ENCODE measurements at regions not wholly inside any gene's neighbourhood (a gene's known extent, or its start where the extent isn't known, plus 50 kb on each side); places are given as distances from the start of the nearest gene placed in this dataset.
"Not testable (repeated sequence)": the region's sequence is repeated elsewhere in the genome, so short reads cannot be mapped to it uniquely, and the experiment has no call there.

DNA sequence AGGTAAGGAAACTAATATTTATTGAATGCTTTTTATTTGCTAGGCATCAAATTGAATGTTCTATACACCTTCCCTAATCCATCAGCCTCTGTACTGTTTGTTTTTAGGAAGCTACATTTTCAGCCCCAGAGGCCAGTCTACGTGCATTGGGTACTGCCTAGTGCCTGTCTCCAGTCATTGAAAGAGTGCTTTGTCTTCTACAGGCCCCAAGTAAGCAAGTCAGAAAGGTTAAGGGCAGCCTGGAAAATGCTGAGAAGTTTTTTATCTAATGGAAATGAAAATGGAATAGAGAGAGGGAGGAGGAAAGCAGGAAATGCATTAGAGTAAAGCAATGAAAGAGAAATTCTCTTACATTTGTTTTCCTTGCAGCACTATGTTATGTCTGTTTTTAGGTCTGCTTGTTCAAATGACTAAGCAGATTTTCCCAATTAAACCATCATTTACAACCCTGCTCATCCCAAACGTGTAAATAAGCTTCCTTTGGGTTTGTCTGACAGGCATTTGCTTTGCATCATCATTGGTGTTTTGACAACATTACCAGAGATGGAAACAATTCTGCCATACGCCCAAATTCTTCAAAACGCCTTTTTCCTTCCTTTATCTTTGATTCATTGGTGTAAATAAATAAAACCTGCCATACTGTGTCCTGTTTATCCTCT is 116.0 kb upstream of the GOT2 start:
- Mint-ChIP-seq H3K4me3 (no peak overlapping the region), H3K9me3 (no peaks in the 10 kb centered on the region), H3K27ac (no peak overlapping the region), H3K27me3 (peaks cover 3% of the 10 kb centered on the region), H3K36me3 (no peaks in the 10 kb centered on the region), H3K4me1 (peaks cover 2% of the 10 kb centered on the region)
- DNase-seq, result no peak

GRCh38 chr16:58848662-58849002 is 114.5 kb upstream of the GOT2 start:
- Mint-ChIP-seq H3K36me3 (no peaks in the 10 kb centered on the region), H3K9me3 (no peaks in the 10 kb centered on the region), H3K4me3 (no peak overlapping the region), H3K4me1 (no peaks in the 10 kb centered on the region), H3K27me3 (peaks cover 3% of the 10 kb centered on the region), H3K27ac (no peak overlapping the region)
- no peak for DNase-seq

DNA sequence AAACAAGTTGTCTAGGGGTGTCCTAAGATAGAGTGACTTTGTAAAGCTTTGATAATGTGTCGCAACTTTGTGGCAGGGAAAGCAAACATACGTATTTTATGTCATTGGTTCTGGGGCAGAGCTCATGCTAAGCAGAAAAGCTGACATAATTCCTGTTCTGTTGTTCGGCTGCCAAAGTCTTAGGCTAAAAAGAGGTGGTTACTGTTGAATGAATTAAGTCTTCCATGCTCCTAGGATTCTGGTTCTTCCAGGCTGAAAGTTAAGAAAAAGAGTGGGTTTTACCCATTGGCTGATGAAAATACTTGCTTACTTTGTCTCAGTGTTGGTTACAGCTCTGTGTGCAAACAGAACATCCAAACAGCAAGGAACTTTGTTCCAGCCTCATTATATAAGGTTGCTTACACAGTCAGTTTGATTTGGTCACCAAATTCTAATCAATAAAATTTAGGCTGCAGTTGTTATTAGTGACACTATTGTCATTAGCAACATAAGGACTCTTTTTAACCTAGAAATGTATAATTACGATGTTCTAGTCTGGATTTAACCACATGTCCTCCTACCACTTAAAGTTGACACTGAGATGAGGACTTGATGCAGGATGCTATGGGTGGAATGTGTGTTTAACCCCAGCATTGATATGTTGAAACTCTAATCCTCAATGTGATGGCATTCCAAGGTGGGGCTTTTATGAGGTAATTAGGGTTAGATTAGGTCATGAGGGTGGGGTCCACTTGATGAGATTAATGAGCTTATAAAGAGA is 114.0 kb upstream of the GOT2 start:
- H3K9me3 Mint-ChIP-seq, result no peaks in the 10 kb centered on the region
- H3K4me1 Mint-ChIP-seq, result no peaks in the 10 kb centered on the region
- no peaks in the 10 kb centered on the region for H3K36me3 Mint-ChIP-seq
- no peak for DNase-seq
- no peak overlapping the region for H3K4me3 Mint-ChIP-seq
- H3K27ac Mint-ChIP-seq, result no peak overlapping the region
- peaks cover 3% of the 10 kb centered on the region for H3K27me3 Mint-ChIP-seq

GRCh38 chr16:58846226-58846625 is 112.1 kb upstream of the GOT2 start:
- H3K27ac Mint-ChIP-seq, DNase-seq, H3K9me3 Mint-ChIP-seq, H3K27me3 Mint-ChIP-seq, H3K4me1 Mint-ChIP-seq, H3K36me3 Mint-ChIP-seq, H3K4me3 Mint-ChIP-seq: not testable (repeated sequence)

GRCh38 chr16:58843675-58844074 is 109.6 kb upstream of the GOT2 start:
- H3K4me1 Mint-ChIP-seq, result no peaks in the 10 kb centered on the region
- no peak overlapping the region for H3K27ac Mint-ChIP-seq
- H3K4me3 Mint-ChIP-seq, result no peak overlapping the region
- no peaks in the 10 kb centered on the region for H3K36me3 Mint-ChIP-seq
- no peaks in the 10 kb centered on the region for H3K27me3 Mint-ChIP-seq
- no peak for DNase-seq
- no peaks in the 10 kb centered on the region for H3K9me3 Mint-ChIP-seq

- no peaks in the 10 kb centered on the region for H3K36me3 Mint-ChIP-seq
- peaks cover 4% of the 10 kb centered on the region for H3K27me3 Mint-ChIP-seq
- no peak overlapping the region for H3K27ac Mint-ChIP-seq
- no peak for DNase-seq
- H3K4me1 Mint-ChIP-seq, result no peaks in the 10 kb centered on the region
- H3K9me3 Mint-ChIP-seq, result no peaks in the 10 kb centered on the region
- H3K4me3 Mint-ChIP-seq, result no peak overlapping the region
Measured at GRCh38 chr16:58842746-58843145, 108.6 kb upstream of the GOT2 start.

GRCh38 chr16:58842156-58842555 is 108.0 kb upstream of the GOT2 start:
- H3K9me3 Mint-ChIP-seq, result no peaks in the 10 kb centered on the region
- H3K4me3 Mint-ChIP-seq, result no peak overlapping the region
- peaks cover 4% of the 10 kb centered on the region for H3K27me3 Mint-ChIP-seq
- no peak for DNase-seq
- no peak overlapping the region for H3K27ac Mint-ChIP-seq
- H3K36me3 Mint-ChIP-seq, result no peaks in the 10 kb centered on the region
- no peaks in the 10 kb centered on the region for H3K4me1 Mint-ChIP-seq

DNA sequence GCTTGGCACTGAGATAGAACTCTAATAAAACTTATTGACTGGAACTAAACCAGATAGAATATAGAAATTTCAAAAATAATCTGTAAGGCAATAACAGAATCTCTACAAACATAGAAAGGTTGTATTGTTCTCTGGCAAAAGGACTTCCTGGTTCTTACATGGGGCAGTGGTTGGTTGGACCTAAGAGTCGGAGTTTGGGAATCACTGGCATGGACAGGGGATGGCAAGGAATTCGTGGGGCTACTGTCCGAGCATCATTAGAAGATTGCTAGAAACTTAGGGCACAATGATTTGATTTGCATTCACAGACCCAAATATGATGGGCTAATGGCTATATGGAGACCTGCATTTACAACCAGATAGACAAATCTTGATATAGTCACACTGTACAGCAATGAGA is 103.8 kb upstream of the GOT2 start:
- H3K27me3 Mint-ChIP-seq, result peaks cover 13% of the 10 kb centered on the region
- H3K36me3 Mint-ChIP-seq, result no peaks in the 10 kb centered on the region
- peaks cover 4% of the 10 kb centered on the region for H3K4me1 Mint-ChIP-seq
- H3K9me3 Mint-ChIP-seq, result no peaks in the 10 kb centered on the region
- no peak for DNase-seq
- no peak overlapping the region for H3K27ac Mint-ChIP-seq
- H3K4me3 Mint-ChIP-seq, result no peak overlapping the region

- Mint-ChIP-seq H3K4me3 (no peak overlapping the region), H3K9me3 (no peaks in the 10 kb centered on the region), H3K27me3 (peaks cover 13% of the 10 kb centered on the region), H3K36me3 (no peaks in the 10 kb centered on the region), H3K27ac (no peak overlapping the region), H3K4me1 (peaks cover 4% of the 10 kb centered on the region)
- no peak for DNase-seq
Measured at GRCh38 chr16:58836427-58836826, 102.3 kb upstream of the GOT2 start.

DNA sequence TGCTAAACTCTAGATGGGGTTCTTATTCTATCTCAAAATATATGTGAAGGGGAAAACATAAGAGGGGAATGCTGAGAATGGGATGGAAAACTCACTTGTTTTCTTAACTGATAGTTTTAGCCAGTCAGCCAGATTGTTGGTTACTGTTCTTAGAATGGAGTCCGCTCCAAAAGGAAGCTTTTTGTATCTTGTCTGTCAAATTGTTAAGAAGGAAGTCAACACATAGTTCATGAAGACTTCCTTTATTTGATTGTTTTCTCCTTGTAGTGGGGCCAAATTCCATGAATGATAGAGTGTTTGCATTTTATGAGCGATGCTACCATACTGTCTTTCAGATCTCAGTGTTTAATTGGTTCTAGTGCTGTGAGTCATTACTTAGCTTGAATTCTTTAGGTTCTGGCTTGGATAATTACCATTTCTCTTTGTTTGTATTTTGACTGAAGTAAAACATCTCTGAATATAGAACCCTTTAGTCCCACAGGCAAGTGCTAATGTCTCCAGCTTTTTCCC is 98.3 kb upstream of the GOT2 start:
- no peak overlapping the region for H3K4me3 Mint-ChIP-seq
- H3K4me1 Mint-ChIP-seq, result peaks cover 4% of the 10 kb centered on the region
- no peak overlapping the region for H3K27ac Mint-ChIP-seq
- peaks cover 9% of the 10 kb centered on the region for H3K27me3 Mint-ChIP-seq
- H3K36me3 Mint-ChIP-seq, result no peaks in the 10 kb centered on the region
- no peak for DNase-seq
- H3K9me3 Mint-ChIP-seq, result no peaks in the 10 kb centered on the region

DNA sequence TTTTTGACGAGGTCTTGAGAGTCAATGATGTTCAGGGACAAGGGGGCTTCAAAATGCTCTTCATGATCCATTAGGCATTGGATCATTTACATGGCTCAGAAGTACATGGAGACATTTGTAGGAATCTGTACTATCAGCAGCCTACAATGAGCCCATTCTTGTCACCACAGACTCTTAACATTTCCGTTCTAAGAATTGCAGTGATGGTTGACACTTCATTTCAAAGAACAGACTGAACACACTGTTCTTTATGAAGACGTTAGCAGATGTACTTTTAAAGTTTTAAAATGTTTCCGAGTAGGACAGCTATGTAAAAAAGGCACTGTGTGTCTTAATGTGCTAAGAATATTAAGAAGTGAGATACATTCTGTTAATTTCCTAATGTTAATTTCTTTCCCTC is 97.3 kb upstream of the GOT2 start:
- H3K4me1 Mint-ChIP-seq, result peaks cover 3% of the 10 kb centered on the region
- DNase-seq, result no peak
- no peaks in the 10 kb centered on the region for H3K9me3 Mint-ChIP-seq
- no peak overlapping the region for H3K4me3 Mint-ChIP-seq
- H3K27ac Mint-ChIP-seq, result no peak overlapping the region
- H3K36me3 Mint-ChIP-seq, result no peaks in the 10 kb centered on the region
- peaks cover 9% of the 10 kb centered on the region for H3K27me3 Mint-ChIP-seq

DNA sequence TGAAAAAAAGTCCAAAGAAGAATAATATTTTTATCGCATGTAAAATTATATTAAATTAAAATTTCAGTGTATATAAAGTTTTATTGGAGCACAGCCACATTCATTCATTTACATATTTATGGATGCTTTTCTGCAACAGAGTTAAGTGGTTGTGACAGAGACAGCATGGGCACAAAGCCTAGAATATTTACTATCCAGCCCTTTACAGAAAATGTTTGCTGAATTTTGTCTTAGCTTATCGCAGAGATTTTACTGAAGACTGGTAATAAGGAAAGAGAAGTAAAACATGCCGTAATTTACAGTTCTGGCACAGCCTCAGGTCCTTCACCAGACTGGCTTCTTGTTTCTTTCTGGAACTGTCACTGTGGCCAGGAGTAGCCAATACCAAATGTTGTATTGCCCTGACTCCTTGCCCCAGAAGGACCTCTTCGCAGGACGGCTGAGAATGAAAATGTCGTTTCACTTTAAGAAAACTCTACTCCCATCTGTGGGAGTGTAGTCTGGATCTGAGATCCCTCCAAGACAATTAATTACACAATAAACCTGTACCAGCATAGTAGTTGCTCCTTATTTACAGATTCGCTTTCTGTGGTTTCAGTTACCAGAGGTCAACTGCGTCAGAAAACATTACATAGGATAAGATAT is 94.9 kb upstream of the GOT2 start:
- Mint-ChIP-seq H3K36me3 (no peaks in the 10 kb centered on the region), H3K27ac (no peak overlapping the region), H3K27me3 (peaks cover 4% of the 10 kb centered on the region), H3K4me3 (no peak overlapping the region), H3K9me3 (peaks cover 3% of the 10 kb centered on the region), H3K4me1 (no peaks in the 10 kb centered on the region)
- DNase-seq, result no peak

GRCh38 chr16:58824201-58824600 is 90.1 kb upstream of the GOT2 start:
- no peak overlapping the region for H3K4me3 Mint-ChIP-seq
- no peak overlapping the region for H3K27ac Mint-ChIP-seq
- no peaks in the 10 kb centered on the region for H3K4me1 Mint-ChIP-seq

DNA sequence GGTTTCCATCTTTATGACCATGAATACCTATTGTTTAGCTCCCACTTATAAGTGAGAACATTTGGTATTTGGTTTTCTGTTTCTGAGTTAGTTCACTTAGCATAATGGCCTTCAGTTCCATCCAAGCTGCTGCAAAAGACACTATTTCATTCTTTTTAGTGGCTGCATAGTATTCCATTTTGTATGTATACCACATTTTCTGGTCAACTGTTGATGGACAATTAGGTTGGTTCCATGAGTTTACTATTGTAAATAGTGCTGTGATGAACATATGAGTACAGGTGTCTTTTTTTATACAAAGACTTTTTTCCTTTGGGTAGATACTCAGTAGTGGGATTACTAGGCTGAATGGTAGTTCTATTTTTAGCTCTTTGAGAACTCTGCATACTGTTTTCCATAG is 87.8 kb upstream of the GOT2 start:
- Mint-ChIP-seq H3K27ac (no peak overlapping the region), H3K4me1 (no peaks in the 10 kb centered on the region), H3K36me3 (no peaks in the 10 kb centered on the region), H3K4me3 (no peak overlapping the region), H3K9me3 (peaks cover 6% of the 10 kb centered on the region), H3K27me3 (peaks cover 3% of the 10 kb centered on the region)
- no peak for DNase-seq

More at GRCh38 chr16:58824201-58824600, 90.1 kb upstream of the GOT2 start:
- H3K9me3 Mint-ChIP-seq, result peaks cover 6% of the 10 kb centered on the region
- no peaks in the 10 kb centered on the region for H3K36me3 Mint-ChIP-seq
- peaks cover 3% of the 10 kb centered on the region for H3K27me3 Mint-ChIP-seq
- DNase-seq, result no peak

DNA sequence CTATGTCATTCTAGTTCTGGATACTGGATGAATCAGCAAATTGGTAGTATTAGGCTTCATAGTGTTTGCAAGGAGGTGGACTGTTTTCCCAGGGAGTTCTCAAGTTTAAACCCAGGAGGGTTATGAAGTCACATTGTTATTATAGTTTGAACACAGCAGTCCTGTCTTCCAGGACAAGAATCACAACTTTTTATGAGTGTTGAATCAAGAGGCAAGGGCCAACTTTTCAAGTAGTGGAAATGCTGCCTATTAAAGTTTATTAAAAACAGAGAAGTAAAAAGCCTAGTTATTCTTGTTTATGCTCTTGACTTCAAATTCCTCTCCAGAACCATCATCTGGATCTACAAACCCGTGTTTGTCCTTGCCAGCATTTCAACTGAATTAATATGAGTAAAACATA is 86.3 kb upstream of the GOT2 start:
- no peaks in the 10 kb centered on the region for H3K27me3 Mint-ChIP-seq
- peaks cover 6% of the 10 kb centered on the region for H3K9me3 Mint-ChIP-seq
- H3K36me3 Mint-ChIP-seq, result no peaks in the 10 kb centered on the region
- H3K4me3 Mint-ChIP-seq, result no peak overlapping the region
- H3K4me1 Mint-ChIP-seq, result no peaks in the 10 kb centered on the region
- no peak for DNase-seq
- no peak overlapping the region for H3K27ac Mint-ChIP-seq

Measured in activated naive CD8-positive, alpha-beta T cell treated with anti-CD3 and anti-CD28 coated beads for 36 hours (primary cell).